ENCODE measurements at regions not wholly inside any gene's neighbourhood (a gene's known extent, or its start where the extent isn't known, plus 50 kb on each side); places are given as distances from the start of the nearest gene placed in this dataset.

DNA sequence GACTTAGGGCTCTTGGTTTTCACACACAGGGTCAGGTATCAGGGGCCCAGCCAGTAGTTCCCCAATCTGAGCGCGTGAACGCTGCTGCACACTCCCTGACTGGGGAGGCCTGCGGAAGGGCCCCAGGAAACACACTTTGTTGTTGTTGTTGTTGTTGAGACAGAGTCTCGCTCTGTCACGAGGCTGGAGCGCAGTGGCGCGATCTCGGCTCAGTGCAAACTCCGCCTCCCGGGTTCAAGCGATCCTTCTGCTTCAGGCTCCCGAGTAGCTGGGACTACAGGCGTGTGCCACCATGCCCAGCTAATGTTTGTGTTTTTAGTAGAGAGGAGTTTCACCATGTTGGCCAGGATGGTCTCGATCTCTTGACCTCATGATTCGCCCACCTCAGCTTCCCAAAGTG is 190.4 kb upstream of the GPR12 start:
- TF ChIP-seq, protein P1, sequence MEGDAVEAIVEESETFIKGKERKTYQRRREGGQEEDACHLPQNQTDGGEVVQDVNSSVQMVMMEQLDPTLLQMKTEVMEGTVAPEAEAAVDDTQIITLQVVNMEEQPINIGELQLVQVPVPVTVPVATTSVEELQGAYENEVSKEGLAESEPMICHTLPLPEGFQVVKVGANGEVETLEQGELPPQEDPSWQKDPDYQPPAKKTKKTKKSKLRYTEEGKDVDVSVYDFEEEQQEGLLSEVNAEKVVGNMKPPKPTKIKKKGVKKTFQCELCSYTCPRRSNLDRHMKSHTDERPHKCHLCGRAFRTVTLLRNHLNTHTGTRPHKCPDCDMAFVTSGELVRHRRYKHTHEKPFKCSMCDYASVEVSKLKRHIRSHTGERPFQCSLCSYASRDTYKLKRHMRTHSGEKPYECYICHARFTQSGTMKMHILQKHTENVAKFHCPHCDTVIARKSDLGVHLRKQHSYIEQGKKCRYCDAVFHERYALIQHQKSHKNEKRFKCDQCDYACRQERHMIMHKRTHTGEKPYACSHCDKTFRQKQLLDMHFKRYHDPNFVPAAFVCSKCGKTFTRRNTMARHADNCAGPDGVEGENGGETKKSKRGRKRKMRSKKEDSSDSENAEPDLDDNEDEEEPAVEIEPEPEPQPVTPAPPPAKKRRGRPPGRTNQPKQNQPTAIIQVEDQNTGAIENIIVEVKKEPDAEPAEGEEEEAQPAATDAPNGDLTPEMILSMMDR (IDR thresholded peaks at IDR 0.05 in 2 of 3, conservative IDR thresholded peaks at IDR 0.05 in 1 of 3; ENCODE audit: borderline replicate concordance in 1 of 3, insufficient read depth in 1 of 3, low read depth in 2 of 3, low read length in 2 of 3) = no peak
- TF ChIP-seq, protein P2, sequence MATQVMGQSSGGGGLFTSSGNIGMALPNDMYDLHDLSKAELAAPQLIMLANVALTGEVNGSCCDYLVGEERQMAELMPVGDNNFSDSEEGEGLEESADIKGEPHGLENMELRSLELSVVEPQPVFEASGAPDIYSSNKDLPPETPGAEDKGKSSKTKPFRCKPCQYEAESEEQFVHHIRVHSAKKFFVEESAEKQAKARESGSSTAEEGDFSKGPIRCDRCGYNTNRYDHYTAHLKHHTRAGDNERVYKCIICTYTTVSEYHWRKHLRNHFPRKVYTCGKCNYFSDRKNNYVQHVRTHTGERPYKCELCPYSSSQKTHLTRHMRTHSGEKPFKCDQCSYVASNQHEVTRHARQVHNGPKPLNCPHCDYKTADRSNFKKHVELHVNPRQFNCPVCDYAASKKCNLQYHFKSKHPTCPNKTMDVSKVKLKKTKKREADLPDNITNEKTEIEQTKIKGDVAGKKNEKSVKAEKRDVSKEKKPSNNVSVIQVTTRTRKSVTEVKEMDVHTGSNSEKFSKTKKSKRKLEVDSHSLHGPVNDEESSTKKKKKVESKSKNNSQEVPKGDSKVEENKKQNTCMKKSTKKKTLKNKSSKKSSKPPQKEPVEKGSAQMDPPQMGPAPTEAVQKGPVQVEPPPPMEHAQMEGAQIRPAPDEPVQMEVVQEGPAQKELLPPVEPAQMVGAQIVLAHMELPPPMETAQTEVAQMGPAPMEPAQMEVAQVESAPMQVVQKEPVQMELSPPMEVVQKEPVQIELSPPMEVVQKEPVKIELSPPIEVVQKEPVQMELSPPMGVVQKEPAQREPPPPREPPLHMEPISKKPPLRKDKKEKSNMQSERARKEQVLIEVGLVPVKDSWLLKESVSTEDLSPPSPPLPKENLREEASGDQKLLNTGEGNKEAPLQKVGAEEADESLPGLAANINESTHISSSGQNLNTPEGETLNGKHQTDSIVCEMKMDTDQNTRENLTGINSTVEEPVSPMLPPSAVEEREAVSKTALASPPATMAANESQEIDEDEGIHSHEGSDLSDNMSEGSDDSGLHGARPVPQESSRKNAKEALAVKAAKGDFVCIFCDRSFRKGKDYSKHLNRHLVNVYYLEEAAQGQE (IDR thresholded peaks at IDR 0.05; ENCODE audit: low read depth) = no peak
- TF ChIP-seq, protein P3, sequence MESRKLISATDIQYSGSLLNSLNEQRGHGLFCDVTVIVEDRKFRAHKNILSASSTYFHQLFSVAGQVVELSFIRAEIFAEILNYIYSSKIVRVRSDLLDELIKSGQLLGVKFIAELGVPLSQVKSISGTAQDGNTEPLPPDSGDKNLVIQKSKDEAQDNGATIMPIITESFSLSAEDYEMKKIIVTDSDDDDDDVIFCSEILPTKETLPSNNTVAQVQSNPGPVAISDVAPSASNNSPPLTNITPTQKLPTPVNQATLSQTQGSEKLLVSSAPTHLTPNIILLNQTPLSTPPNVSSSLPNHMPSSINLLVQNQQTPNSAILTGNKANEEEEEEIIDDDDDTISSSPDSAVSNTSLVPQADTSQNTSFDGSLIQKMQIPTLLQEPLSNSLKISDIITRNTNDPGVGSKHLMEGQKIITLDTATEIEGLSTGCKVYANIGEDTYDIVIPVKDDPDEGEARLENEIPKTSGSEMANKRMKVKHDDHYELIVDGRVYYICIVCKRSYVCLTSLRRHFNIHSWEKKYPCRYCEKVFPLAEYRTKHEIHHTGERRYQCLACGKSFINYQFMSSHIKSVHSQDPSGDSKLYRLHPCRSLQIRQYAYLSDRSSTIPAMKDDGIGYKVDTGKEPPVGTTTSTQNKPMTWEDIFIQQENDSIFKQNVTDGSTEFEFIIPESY (IDR thresholded peaks at IDR 0.05; ENCODE audit: extremely low read depth, insufficient replicate concordance, low read length) = no peak
- TF ChIP-seq YY1 (IDR thresholded peaks at IDR 0.05; ENCODE audit: extremely low read depth, insufficient replicate concordance, low read depth, low read length) = no peak
- TF ChIP-seq SP1 (IDR thresholded peaks at IDR 0.05; ENCODE audit: low read depth) = no peak
- TF ChIP-seq SIN3A (IDR thresholded peaks at IDR 0.05; ENCODE audit: low read depth) = no peak
- no peak for TF ChIP-seq ZFX (IDR thresholded peaks at IDR 0.05)
